Activated naive CD4-positive, alpha-beta T cell treated with anti-CD3 and anti-CD28 coated beads, Interleukin-2, amount 50 U/mL, for 72 hours (primary cell): ENCODE measurements at regions not wholly inside any gene's neighbourhood (a gene's known extent, or its start where the extent isn't known, plus 50 kb on each side); places are given as distances from the start of the nearest gene placed in this dataset.

Experiments
- ATAC-seq, 2 donors: fragments of 150-1000 bp; cut with Tn5 transposase; 2 replicates each; pipeline ENCODE4 v1.10.0; 2021; ENCODE audit warnings: mild to moderate bottlenecking in 2 of 2, moderate library complexity in 2 of 2
- DNase-seq, 2 donors: peaks; one replicate each; pipeline ENCODE4 v3.0.0; 2021 to 2022; ENCODE audit warnings: low spot score in 2 of 2
- H3K27ac Mint-ChIP-seq, 2 donors: one replicate each; pipeline ENCODE4 v1.8.0; 2022; ENCODE audit warnings: mild to moderate bottlenecking in 2 of 2, mixed read lengths in 2 of 2
- H3K36me3 Mint-ChIP-seq, 2 donors: one replicate each; pipeline ENCODE4 v1.8.0; 2022; ENCODE audit warnings: mixed read lengths in 2 of 2
- H3K9me3 Mint-ChIP-seq, 2 donors: one replicate each; pipeline ENCODE4 v1.8.0; 2022; ENCODE audit warnings: mixed read lengths in 2 of 2

DNA sequence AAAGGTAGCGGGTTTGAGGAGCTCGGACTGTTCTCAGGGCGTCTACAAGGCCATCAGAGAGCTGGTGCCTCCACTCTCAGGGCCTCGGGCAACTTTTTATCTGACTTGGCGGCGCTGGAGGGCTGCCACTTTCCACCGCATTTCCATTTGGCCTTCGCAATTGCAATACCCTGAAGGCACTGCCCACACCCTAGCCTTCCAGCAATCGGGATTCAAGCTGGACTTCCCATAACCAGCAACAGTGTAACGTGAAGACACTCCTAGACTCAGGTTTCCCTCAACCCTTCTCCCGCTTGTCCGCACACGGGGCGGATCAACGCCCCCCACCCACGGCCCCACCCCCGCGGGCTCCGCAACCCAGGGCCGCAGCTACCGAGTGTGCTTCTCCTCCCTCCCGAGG is 50.2 kb upstream of the BCOR start:
- ATAC-seq, result no peak
- Mint-ChIP-seq H3K9me3 (no peaks in the 10 kb centered on the region), H3K27ac (no peak overlapping the region), H3K36me3 (peaks cover 0 to 1% of the 10 kb centered on the region in 2 donors)
- no peak for DNase-seq
